ENCODE measurements at regions not wholly inside any gene's neighbourhood (a gene's known extent, or its start where the extent isn't known, plus 50 kb on each side); places are given as distances from the start of the nearest gene placed in this dataset.

DNA sequence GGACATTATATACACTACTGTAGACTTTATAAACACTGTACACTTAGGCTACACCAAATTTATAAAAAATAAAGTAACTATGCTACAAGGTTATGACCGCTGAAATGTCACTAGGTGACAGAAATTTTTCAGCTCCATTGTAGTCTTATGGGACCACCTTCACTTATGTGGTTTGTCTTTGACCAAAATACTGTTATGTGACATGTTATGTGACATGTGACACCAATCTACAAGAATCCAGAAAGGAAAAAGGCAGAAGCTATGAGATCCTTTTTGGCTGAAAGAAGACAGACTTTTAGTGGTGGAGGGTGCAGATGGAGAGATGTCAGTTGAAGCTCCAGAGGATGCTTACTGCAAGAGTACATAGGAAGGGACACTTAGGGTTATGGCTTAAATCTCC lies 1378.4 kb upstream of the TENM4 start:
- no peak for TF ChIP-seq YY1 (IDR thresholded peaks at IDR 0.05; ENCODE audit: low read depth)
- TF ChIP-seq RAD21 (IDR thresholded peaks at IDR 0.05; ENCODE audit: low read depth), result no peak
- TF ChIP-seq, protein P1, sequence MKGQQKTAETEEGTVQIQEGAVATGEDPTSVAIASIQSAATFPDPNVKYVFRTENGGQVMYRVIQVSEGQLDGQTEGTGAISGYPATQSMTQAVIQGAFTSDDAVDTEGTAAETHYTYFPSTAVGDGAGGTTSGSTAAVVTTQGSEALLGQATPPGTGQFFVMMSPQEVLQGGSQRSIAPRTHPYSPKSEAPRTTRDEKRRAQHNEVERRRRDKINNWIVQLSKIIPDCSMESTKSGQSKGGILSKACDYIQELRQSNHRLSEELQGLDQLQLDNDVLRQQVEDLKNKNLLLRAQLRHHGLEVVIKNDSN (IDR thresholded peaks at IDR 0.05), result no peak
- TF ChIP-seq NFIC (IDR thresholded peaks at IDR 0.05), result no peak
- TF ChIP-seq, protein P2, sequence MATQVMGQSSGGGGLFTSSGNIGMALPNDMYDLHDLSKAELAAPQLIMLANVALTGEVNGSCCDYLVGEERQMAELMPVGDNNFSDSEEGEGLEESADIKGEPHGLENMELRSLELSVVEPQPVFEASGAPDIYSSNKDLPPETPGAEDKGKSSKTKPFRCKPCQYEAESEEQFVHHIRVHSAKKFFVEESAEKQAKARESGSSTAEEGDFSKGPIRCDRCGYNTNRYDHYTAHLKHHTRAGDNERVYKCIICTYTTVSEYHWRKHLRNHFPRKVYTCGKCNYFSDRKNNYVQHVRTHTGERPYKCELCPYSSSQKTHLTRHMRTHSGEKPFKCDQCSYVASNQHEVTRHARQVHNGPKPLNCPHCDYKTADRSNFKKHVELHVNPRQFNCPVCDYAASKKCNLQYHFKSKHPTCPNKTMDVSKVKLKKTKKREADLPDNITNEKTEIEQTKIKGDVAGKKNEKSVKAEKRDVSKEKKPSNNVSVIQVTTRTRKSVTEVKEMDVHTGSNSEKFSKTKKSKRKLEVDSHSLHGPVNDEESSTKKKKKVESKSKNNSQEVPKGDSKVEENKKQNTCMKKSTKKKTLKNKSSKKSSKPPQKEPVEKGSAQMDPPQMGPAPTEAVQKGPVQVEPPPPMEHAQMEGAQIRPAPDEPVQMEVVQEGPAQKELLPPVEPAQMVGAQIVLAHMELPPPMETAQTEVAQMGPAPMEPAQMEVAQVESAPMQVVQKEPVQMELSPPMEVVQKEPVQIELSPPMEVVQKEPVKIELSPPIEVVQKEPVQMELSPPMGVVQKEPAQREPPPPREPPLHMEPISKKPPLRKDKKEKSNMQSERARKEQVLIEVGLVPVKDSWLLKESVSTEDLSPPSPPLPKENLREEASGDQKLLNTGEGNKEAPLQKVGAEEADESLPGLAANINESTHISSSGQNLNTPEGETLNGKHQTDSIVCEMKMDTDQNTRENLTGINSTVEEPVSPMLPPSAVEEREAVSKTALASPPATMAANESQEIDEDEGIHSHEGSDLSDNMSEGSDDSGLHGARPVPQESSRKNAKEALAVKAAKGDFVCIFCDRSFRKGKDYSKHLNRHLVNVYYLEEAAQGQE (IDR thresholded peaks at IDR 0.05; ENCODE audit: low read depth), result no peak
- TF ChIP-seq EP300 (IDR thresholded peaks at IDR 0.05; ENCODE audit: borderline replicate concordance), result no peak
- TF ChIP-seq MAX (IDR thresholded peaks at IDR 0.05), result no peak
- TF ChIP-seq CREB1 (IDR thresholded peaks at IDR 0.05; ENCODE audit: low read depth), result no peak
- TF ChIP-seq TEAD4 (IDR thresholded peaks at IDR 0.05), result no peak

Measured in Ishikawa (cell line).